Large intestine (tissue), 3 donors: ENCODE measurements at regions not wholly inside any gene's neighbourhood (a gene's known extent, or its start where the extent isn't known, plus 50 kb on each side); places are given as distances from the start of the nearest gene placed in this dataset.

Source experiments
- DNase-seq, 2 donors: peaks; one replicate each; pipeline versions ENCODE4 v3.0.0 to v3.0.0-alpha.2; 2013
- H3K27ac ChIP-seq: one replicate; pipeline ENCODE4 v1.5.1; 2013; ENCODE audit warnings: low read length
- H3K27me3 ChIP-seq: 2 replicates; pipeline ENCODE4 v1.6.1; 2013; ENCODE audit warnings: low read length; ENCODE audit not compliant: control insufficient read depth, insufficient read depth
- H3K36me3 ChIP-seq: 2 replicates; pipeline ENCODE4 v1.6.1; 2013; ENCODE audit warnings: low read length; ENCODE audit not compliant: control insufficient read depth, insufficient read depth
- H3K4me1 ChIP-seq: one replicate; pipeline ENCODE4 v1.6.1; 2013; ENCODE audit warnings: low read length; ENCODE audit not compliant: control insufficient read depth, insufficient read depth
- H3K4me3 ChIP-seq: one replicate; pipeline ENCODE4 v1.5.1; 2013; ENCODE audit warnings: low read length
- H3K9me3 ChIP-seq: one replicate; pipeline ENCODE4 v1.6.1; 2013; ENCODE audit warnings: mild to moderate bottlenecking, low read depth, low read length, moderate library complexity; ENCODE audit not compliant: control insufficient read depth
- WGBS: methylation state at CpG from one replicate; pipeline ENCODE4 v1.1.5; 2013; ENCODE audit warnings: low lambda C conversion rate; ENCODE audit not compliant: insufficient coverage; 5-methylcytosine and 5-hydroxymethylcytosine counted together

- H3K4me1 ChIP-seq: no peaks in the 10 kb centered on the region
- no peaks in the 10 kb centered on the region for H3K27me3 ChIP-seq
- H3K27ac ChIP-seq: no peak overlapping the region
- no peak overlapping the region for H3K4me3 ChIP-seq
- H3K9me3 ChIP-seq: peaks cover 3% of the 10 kb centered on the region
- no peaks in the 10 kb centered on the region for H3K36me3 ChIP-seq
- no peak for DNase-seq
Measured at GRCh38 chr11:42065199-42065598, 605.7 kb upstream of the LRRC4C start.

- WGBS: no CpG with 5 or more reads among the region's 15 CpGs
- no peak for DNase-seq
- Histone ChIP-seq H3K36me3 (no peaks in the 10 kb centered on the region), H3K4me3 (no peak overlapping the region), H3K27me3 (no peaks in the 10 kb centered on the region), H3K4me1 (no peaks in the 10 kb centered on the region), H3K9me3 (peaks cover 3% of the 10 kb centered on the region), H3K27ac (no peak overlapping the region)
Measured at GRCh38 chr11:42066113-42066512, 606.7 kb upstream of the LRRC4C start.

GRCh38 chr11:42074306-42074705 is 614.9 kb upstream of the LRRC4C start:
- Histone ChIP-seq H3K4me1 (peaks cover 25% of the 10 kb centered on the region), H3K4me3 (no peak overlapping the region), H3K36me3 (no peaks in the 10 kb centered on the region), H3K9me3 (no peaks in the 10 kb centered on the region), H3K27ac (peak overlapping the region; percentile 57), H3K27me3 (no peaks in the 10 kb centered on the region)
- peak; percentile 26 to 77 for DNase-seq

- H3K4me3 ChIP-seq: no peak overlapping the region
- H3K27me3 ChIP-seq: no peaks in the 10 kb centered on the region
- H3K36me3 ChIP-seq: no peaks in the 10 kb centered on the region
- peak overlapping the region; percentile 57 for H3K27ac ChIP-seq
- peak in 1 of 2 donors; percentile 59 for DNase-seq
- WGBS: no CpG with 5 or more reads among the region's 1 CpG
- H3K9me3 ChIP-seq: no peaks in the 10 kb centered on the region
- H3K4me1 ChIP-seq: peaks cover 25% of the 10 kb centered on the region
Measured at GRCh38 chr11:42075180-42075579, 615.7 kb upstream of the LRRC4C start.

- Histone ChIP-seq H3K9me3 (no peaks in the 10 kb centered on the region), H3K27ac (peak overlapping the region; percentile 55), H3K27me3 (no peaks in the 10 kb centered on the region), H3K4me3 (no peak overlapping the region), H3K4me1 (peaks cover 23% of the 10 kb centered on the region), H3K36me3 (no peaks in the 10 kb centered on the region)
- WGBS: 71% methylated on average over 1 of the region's 1 CpG
- DNase-seq: no peak
Measured at GRCh38 chr11:42077794-42078193, 618.3 kb upstream of the LRRC4C start.

GRCh38 chr11:42085736-42086135 is 626.3 kb upstream of the LRRC4C start:
- 100% methylated on average over 1 of the region's 4 CpGs for WGBS

GRCh38 chr11:42093541-42093940 is 634.1 kb upstream of the LRRC4C start:
- Histone ChIP-seq H3K27me3 (no peaks in the 10 kb centered on the region), H3K4me1 (no peaks in the 10 kb centered on the region), H3K9me3 (peaks cover 6% of the 10 kb centered on the region), H3K36me3 (no peaks in the 10 kb centered on the region), H3K4me3 (no peak overlapping the region), H3K27ac (no peak overlapping the region)
- 66% methylated on average over 3 of the region's 3 CpGs for WGBS
- no peak for DNase-seq

More at GRCh38 chr11:42085736-42086135, 626.3 kb upstream of the LRRC4C start:
- no peaks in the 10 kb centered on the region for H3K4me1 ChIP-seq
- no peaks in the 10 kb centered on the region for H3K9me3 ChIP-seq
- H3K4me3 ChIP-seq: no peak overlapping the region
- no peak for DNase-seq
- no peak overlapping the region for H3K27ac ChIP-seq
- H3K27me3 ChIP-seq: no peaks in the 10 kb centered on the region
- no peaks in the 10 kb centered on the region for H3K36me3 ChIP-seq

- H3K4me3 ChIP-seq: no peak overlapping the region
- H3K4me1 ChIP-seq: no peaks in the 10 kb centered on the region
- H3K36me3 ChIP-seq: no peaks in the 10 kb centered on the region
- no peak for DNase-seq
- WGBS: no CpG with 5 or more reads among the region's 1 CpG
- H3K27me3 ChIP-seq: no peaks in the 10 kb centered on the region
- H3K9me3 ChIP-seq: peaks cover 6% of the 10 kb centered on the region
- H3K27ac ChIP-seq: no peak overlapping the region
Measured at GRCh38 chr11:42098075-42098474, 638.6 kb upstream of the LRRC4C start.

- WGBS: no CpG with 5 or more reads among the region's 1 CpG
- no peaks in the 10 kb centered on the region for H3K36me3 ChIP-seq
- H3K4me1 ChIP-seq: no peaks in the 10 kb centered on the region
- DNase-seq: no peak
- H3K9me3 ChIP-seq: no peaks in the 10 kb centered on the region
- H3K27me3 ChIP-seq: no peaks in the 10 kb centered on the region
- H3K4me3 ChIP-seq: no peak overlapping the region
- no peak overlapping the region for H3K27ac ChIP-seq
Measured at GRCh38 chr11:42112866-42113265, 653.4 kb upstream of the LRRC4C start.

- Histone ChIP-seq H3K36me3 (no peaks in the 10 kb centered on the region), H3K27me3 (no peaks in the 10 kb centered on the region), H3K27ac (no peak overlapping the region), H3K4me3 (no peak overlapping the region), H3K9me3 (no peaks in the 10 kb centered on the region), H3K4me1 (no peaks in the 10 kb centered on the region)
- no peak for DNase-seq
- WGBS: 100% methylated on average over 1 of the region's 1 CpG
Measured at GRCh38 chr11:42114927-42115326, 655.5 kb upstream of the LRRC4C start.

- WGBS: 29% methylated on average over 1 of the region's 1 CpG
- Histone ChIP-seq H3K27ac (no peak overlapping the region), H3K9me3 (peaks cover 2% of the 10 kb centered on the region), H3K36me3 (no peaks in the 10 kb centered on the region), H3K4me3 (no peak overlapping the region), H3K4me1 (peaks cover 3% of the 10 kb centered on the region), H3K27me3 (no peaks in the 10 kb centered on the region)
- DNase-seq: peak in 1 of 2 donors; percentile 35
Measured at GRCh38 chr11:42138454-42138853, 679.0 kb upstream of the LRRC4C start.
